IMR-90 (cell line): ENCODE measurements at regions not wholly inside any gene's neighbourhood (a gene's known extent, or its start where the extent isn't known, plus 50 kb on each side); places are given as distances from the start of the nearest gene placed in this dataset.

Experiments used
- ATAC-seq: fragments of 200-7000 bp; cut with Tn5 transposase; 2 replicates; pipeline ENCODE4 v1.9.1; 2020; ENCODE audit warnings: low read depth, mild to moderate bottlenecking, moderate library complexity
- BruUV-seq: library from RNA; stranded (reverse); fragments of 400-500 nt; replicated peaks from 2 replicates; lab custom pipeline; 2021; lab: Mats Ljungman, UMichigan
- CTCF ChIA-PET: fragments of 300-600 bp; formaldehyde crosslinking; extraction: SDS; loops from one replicate; lab custom pipeline; 2021; ENCODE audit warnings: antibody characterized with exemption; lab: Yijun Ruan, JAX
- POLR2A ChIA-PET: fragments of 300-600 bp; sonication (Branson Sonifier 250); formaldehyde crosslinking; loops from one replicate; lab custom pipeline; 2022; ENCODE audit warnings: antibody characterized with exemption; ENCODE audit not compliant: unreplicated experiment; lab: Charles Lee
- DNase-seq: peaks from one replicate; pipeline ENCODE4 v3.0.0; 2013
- H2AFZ ChIP-seq: replicated peaks from 2 replicates; pipeline ENCODE3; 2013; ENCODE audit warnings: low read length, mild to moderate bottlenecking; ENCODE audit not compliant: poor library complexity
- H2AK5ac ChIP-seq: 2 replicates; pipeline ENCODE4 v1.6.1; 2013; ENCODE audit warnings: low read depth, low read length, inconsistent platforms
- H2AK9ac ChIP-seq: replicated peaks from 2 replicates; pipeline ENCODE3; 2013; ENCODE audit warnings: mild to moderate bottlenecking, low read depth, low read length, moderate library complexity; ENCODE audit not compliant: poor library complexity
- H2BK120ac ChIP-seq: 2 replicates; pipeline ENCODE4 v1.6.1; 2013; ENCODE audit warnings: low read depth, low read length, inconsistent platforms
- H2BK15ac ChIP-seq: 3 replicates; pipeline ENCODE4 v1.6.1; 2013; ENCODE audit warnings: low read depth, low read length, inconsistent platforms
- H2BK20ac ChIP-seq: 2 replicates; pipeline ENCODE4 v1.6.1; 2013; ENCODE audit warnings: low read depth, mild to moderate bottlenecking, inconsistent platforms, low read length, moderate library complexity
- H2BK5ac ChIP-seq: 2 replicates; pipeline ENCODE4 v1.6.1; 2013; ENCODE audit warnings: mild to moderate bottlenecking, low read depth, low read length, inconsistent platforms; ENCODE audit not compliant: poor library complexity, severe bottlenecking
- H3K14ac ChIP-seq: replicated peaks from 2 replicates; pipeline ENCODE4 v1.6.1; 2013; ENCODE audit warnings: low read depth, low read length, inconsistent platforms
- H3K18ac ChIP-seq: 2 replicates; pipeline ENCODE4 v1.6.1; 2013; ENCODE audit warnings: low read depth, low read length, control low read depth
- H3K23ac ChIP-seq: 2 replicates; pipeline ENCODE4 v1.6.1; 2013; ENCODE audit warnings: low read depth, low read length, inconsistent platforms
- H3K27ac ChIP-seq: 2 replicates; pipeline ENCODE4 v1.5.1; 2013; ENCODE audit warnings: mild to moderate bottlenecking, control low read depth, low read length; ENCODE audit not compliant: insufficient read depth
- H3K27me3 ChIP-seq: 2 replicates; pipeline ENCODE4 v1.6.1; 2013; ENCODE audit warnings: low read length; ENCODE audit not compliant: control insufficient read depth, insufficient read depth
- H3K36me3 ChIP-seq: 2 replicates; pipeline ENCODE4 v1.6.1; 2013; ENCODE audit warnings: low read length, mixed read lengths; ENCODE audit not compliant: control insufficient read depth, insufficient read depth
- H3K4ac ChIP-seq: 2 replicates; pipeline ENCODE4 v1.6.1; 2013; ENCODE audit warnings: low read depth, low read length, inconsistent platforms
- H3K4me1 ChIP-seq: 2 replicates; pipeline ENCODE4 v1.6.1; 2013; ENCODE audit warnings: low read length, mixed read lengths; ENCODE audit not compliant: control insufficient read depth, insufficient read depth
- H3K4me2 ChIP-seq: 2 replicates; pipeline ENCODE4 v1.6.1; 2013; ENCODE audit warnings: low read depth, mild to moderate bottlenecking, control low read depth, low read length, moderate library complexity
- H3K4me3 ChIP-seq: 2 replicates; pipeline ENCODE4 v1.5.1; 2013; ENCODE audit warnings: low read depth, mild to moderate bottlenecking, control low read depth, low read length, moderate library complexity; ENCODE audit not compliant: insufficient read depth
- H3K56ac ChIP-seq: 2 replicates; pipeline ENCODE4 v1.6.1; 2013; ENCODE audit warnings: low read length, inconsistent platforms; ENCODE audit not compliant: insufficient read depth; ENCODE audit errors: extremely low read depth
- H3K79me1 ChIP-seq, 2 experiments: 2 replicates each; pipeline ENCODE4 v1.6.1; 2013; ENCODE audit warnings: low read length in 2 of 2, inconsistent platforms in 1 of 2, low read depth in 1 of 2
- H3K9ac ChIP-seq: 2 replicates; pipeline ENCODE4 v1.6.1; 2013; ENCODE audit warnings: low read depth, low read length, control low read depth
- H3K9me1 ChIP-seq: 2 replicates; pipeline ENCODE4 v1.6.1; 2013; ENCODE audit warnings: low read length, inconsistent platforms; ENCODE audit not compliant: insufficient read depth
- H3K9me3 ChIP-seq: 2 replicates; pipeline ENCODE4 v1.6.1; 2013; ENCODE audit warnings: low read length; ENCODE audit not compliant: control insufficient read depth, insufficient read depth
- H4K20me1 ChIP-seq: 2 replicates; pipeline ENCODE4 v1.6.1; 2013; ENCODE audit warnings: low read length, inconsistent platforms; ENCODE audit not compliant: insufficient read depth
- H4K5ac ChIP-seq: 2 replicates; pipeline ENCODE4 v1.6.1; 2013; ENCODE audit warnings: mild to moderate bottlenecking, low read depth, low read length, control low read depth
- H4K8ac ChIP-seq, 2 experiments: 2 replicates each; pipeline ENCODE4 v1.6.1; 2013; ENCODE audit warnings: low read depth in 2 of 2, low read length in 2 of 2, control low read depth in 1 of 2, inconsistent platforms in 1 of 2
- H4K91ac ChIP-seq: 2 replicates; pipeline ENCODE4 v1.6.1; 2013; ENCODE audit warnings: low read depth, low read length, inconsistent platforms; ENCODE audit not compliant: insufficient read depth
- CEBPB ChIP-seq: IDR thresholded peaks from 2 replicates; pipeline ENCODE4 v1.6.1; 2012; ENCODE audit warnings: low read depth, low read length, improper control_type of control experiment
- CHD1 ChIP-seq: IDR thresholded peaks from 2 replicates; pipeline ENCODE4 v1.6.1; 2012; ENCODE audit warnings: low read depth, low read length, improper control_type of control experiment
- MAFK ChIP-seq: IDR thresholded peaks from 2 replicates; pipeline ENCODE4 v1.6.1; 2012; ENCODE audit warnings: low read depth, low read length, improper control_type of control experiment
- NFE2L2 ChIP-seq: fragments of 150-350 bp; IDR thresholded peaks from 2 replicates; pipeline ENCODE4 v1.6.1; 2016; ENCODE audit warnings: low read depth, mild to moderate bottlenecking, low read length
- RAD21 ChIP-seq: IDR thresholded peaks from 2 replicates; pipeline ENCODE4 v1.6.1; 2012; ENCODE audit warnings: low read length, improper control_type of control experiment
- RFX5 ChIP-seq: IDR thresholded peaks from 2 replicates; pipeline ENCODE4 v1.8.0; 2012; ENCODE audit warnings: low read depth, mild to moderate bottlenecking, low read length, moderate library complexity
- SMC3 ChIP-seq: fragments of 150-350 bp; IDR thresholded peaks from 2 replicates; pipeline ENCODE4 v1.6.1; 2016; ENCODE audit warnings: low read depth, mild to moderate bottlenecking, antibody characterized with exemption, low read length, moderate library complexity
- WGBS, 2 experiments: methylation state at CpG; one replicate each; pipeline versions ENCODE4 v1.1.5 to v1.1.7; 2013; ENCODE audit warnings: missing lambda C conversion rate in 2 of 2; ENCODE audit not compliant: insufficient read length in 1 of 2; ENCODE audit errors: extremely low coverage in 2 of 2; 5-methylcytosine and 5-hydroxymethylcytosine counted together
- dilution Hi-C: fragments of 300-500 bp; cut with HindIII; formaldehyde crosslinking; loops from one replicate; pipeline ENCODE4 v1.14.3; 2018; ENCODE audit warnings: low sequenced_read_pairs; ENCODE audit not compliant: unreplicated experiment
- in situ Hi-C: fragments of 300-500 bp; cut with MboI; formaldehyde crosslinking; loops from 3 replicates; pipeline ENCODE4 v1.14.3; 2019; ENCODE audit warnings: low sequenced_read_pairs, inconsistent platforms, mixed read lengths
- intact Hi-C: fragments of 100-400 bp; cut with micrococcal nuclease; formaldehyde crosslinking; loops from 2 replicates; pipeline ENCODE4 v1.10.0; 2022
- TF ChIP-seq, protein P1 (sequence below): fragments of 150-350 bp; IDR thresholded peaks from 2 replicates; pipeline ENCODE4 v1.6.1; 2016; ENCODE audit warnings: low read depth, mild to moderate bottlenecking, low read length, moderate library complexity, borderline replicate concordance
- TF ChIP-seq, protein P2 (sequence below): fragments of 150-350 bp; IDR thresholded peaks from 2 replicates; pipeline ENCODE4 v1.6.1; 2017; ENCODE audit warnings: mild to moderate bottlenecking, antibody characterized with exemption, low read length, low read depth
- TF ChIP-seq, protein P3 (sequence below): conservative IDR thresholded peaks from 2 replicates; pipeline ENCODE4 v1.5.1; 2012; ENCODE audit warnings: mild to moderate bottlenecking, low read depth, low read length, improper control_type of control experiment

DNA sequence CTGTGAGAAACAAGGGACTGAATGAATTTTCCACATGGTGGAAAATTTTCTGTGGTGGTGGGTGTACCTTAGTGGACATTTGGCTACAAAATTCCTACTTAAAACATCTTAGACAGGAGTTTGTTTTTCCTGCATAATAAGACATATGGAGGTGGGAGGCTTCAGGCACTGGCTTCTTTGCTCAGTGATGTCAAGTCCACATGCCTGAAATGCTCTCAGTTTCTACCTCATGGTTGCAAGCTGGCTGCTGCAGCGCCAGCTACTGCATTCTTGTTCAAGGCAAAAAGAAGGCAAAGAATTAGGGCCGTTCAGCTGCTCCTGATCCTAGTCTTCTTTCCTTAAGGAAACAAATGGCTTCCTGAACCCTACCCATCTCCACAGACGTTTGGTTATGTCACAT, 99.9 kb upstream of the FAM204A start:
- no peak overlapping the region for H2BK5ac ChIP-seq
- ChIA-PET CTCF (no interaction called here), POLR2A (no interaction called here)
- H3K9me3 ChIP-seq, result no peaks in the 10 kb centered on the region
- no peak for TF ChIP-seq MAFK
- TF ChIP-seq RFX5, result no peak
- TF ChIP-seq, protein P1, sequence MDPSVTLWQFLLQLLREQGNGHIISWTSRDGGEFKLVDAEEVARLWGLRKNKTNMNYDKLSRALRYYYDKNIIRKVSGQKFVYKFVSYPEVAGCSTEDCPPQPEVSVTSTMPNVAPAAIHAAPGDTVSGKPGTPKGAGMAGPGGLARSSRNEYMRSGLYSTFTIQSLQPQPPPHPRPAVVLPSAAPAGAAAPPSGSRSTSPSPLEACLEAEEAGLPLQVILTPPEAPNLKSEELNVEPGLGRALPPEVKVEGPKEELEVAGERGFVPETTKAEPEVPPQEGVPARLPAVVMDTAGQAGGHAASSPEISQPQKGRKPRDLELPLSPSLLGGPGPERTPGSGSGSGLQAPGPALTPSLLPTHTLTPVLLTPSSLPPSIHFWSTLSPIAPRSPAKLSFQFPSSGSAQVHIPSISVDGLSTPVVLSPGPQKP, result no peak
- no peak for TF ChIP-seq CHD1
- TF ChIP-seq, protein P2, sequence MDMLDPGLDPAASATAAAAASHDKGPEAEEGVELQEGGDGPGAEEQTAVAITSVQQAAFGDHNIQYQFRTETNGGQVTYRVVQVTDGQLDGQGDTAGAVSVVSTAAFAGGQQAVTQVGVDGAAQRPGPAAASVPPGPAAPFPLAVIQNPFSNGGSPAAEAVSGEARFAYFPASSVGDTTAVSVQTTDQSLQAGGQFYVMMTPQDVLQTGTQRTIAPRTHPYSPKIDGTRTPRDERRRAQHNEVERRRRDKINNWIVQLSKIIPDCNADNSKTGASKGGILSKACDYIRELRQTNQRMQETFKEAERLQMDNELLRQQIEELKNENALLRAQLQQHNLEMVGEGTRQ, result no peak
- TF ChIP-seq SMC3, result no peak
- no peak for TF ChIP-seq NFE2L2
- TF ChIP-seq, protein P3, sequence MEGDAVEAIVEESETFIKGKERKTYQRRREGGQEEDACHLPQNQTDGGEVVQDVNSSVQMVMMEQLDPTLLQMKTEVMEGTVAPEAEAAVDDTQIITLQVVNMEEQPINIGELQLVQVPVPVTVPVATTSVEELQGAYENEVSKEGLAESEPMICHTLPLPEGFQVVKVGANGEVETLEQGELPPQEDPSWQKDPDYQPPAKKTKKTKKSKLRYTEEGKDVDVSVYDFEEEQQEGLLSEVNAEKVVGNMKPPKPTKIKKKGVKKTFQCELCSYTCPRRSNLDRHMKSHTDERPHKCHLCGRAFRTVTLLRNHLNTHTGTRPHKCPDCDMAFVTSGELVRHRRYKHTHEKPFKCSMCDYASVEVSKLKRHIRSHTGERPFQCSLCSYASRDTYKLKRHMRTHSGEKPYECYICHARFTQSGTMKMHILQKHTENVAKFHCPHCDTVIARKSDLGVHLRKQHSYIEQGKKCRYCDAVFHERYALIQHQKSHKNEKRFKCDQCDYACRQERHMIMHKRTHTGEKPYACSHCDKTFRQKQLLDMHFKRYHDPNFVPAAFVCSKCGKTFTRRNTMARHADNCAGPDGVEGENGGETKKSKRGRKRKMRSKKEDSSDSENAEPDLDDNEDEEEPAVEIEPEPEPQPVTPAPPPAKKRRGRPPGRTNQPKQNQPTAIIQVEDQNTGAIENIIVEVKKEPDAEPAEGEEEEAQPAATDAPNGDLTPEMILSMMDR, result no peak
- no peak for TF ChIP-seq RAD21
- no peak for TF ChIP-seq CEBPB
- DNase-seq (no peak), ATAC-seq (no peak)
- in situ Hi-C loops, result no loop called here
- no peak overlapping the region for H3K27ac ChIP-seq
- dilution Hi-C loops, result no loop called here
- no peak overlapping the region for H3K9ac ChIP-seq
- intact Hi-C loops, result no loop called here
- H2AK9ac ChIP-seq, result no peak overlapping the region
- H3K4ac ChIP-seq, result no peak overlapping the region
- no CpG with 5 or more reads among the region's 3 CpGs for WGBS, 2 experiments
- no peak overlapping the region for H2AFZ ChIP-seq
- no peak overlapping the region for H3K18ac ChIP-seq
- no peaks in the 10 kb centered on the region for H3K27me3 ChIP-seq
- H3K23ac ChIP-seq, result no peak overlapping the region
- no peak overlapping the region for H4K5ac ChIP-seq
- H3K79me1 ChIP-seq, result no peaks in the 10 kb centered on the region
- H2AK5ac ChIP-seq, result no peak overlapping the region
- no peaks in the 10 kb centered on the region for H3K4me1 ChIP-seq
- H3K4me3 ChIP-seq, result no peak overlapping the region
- no peak overlapping the region for H2BK120ac ChIP-seq
- no TSS peak for BruUV-seq
- H3K36me3 ChIP-seq, result no peaks in the 10 kb centered on the region
- H4K20me1 ChIP-seq, result no peaks in the 10 kb centered on the region
- H4K8ac ChIP-seq, result no peak overlapping the region
- H2BK15ac ChIP-seq, result no peak overlapping the region
- no peak overlapping the region for H2BK20ac ChIP-seq
- H3K9me1 ChIP-seq, result no peaks in the 10 kb centered on the region
- no peak overlapping the region for H3K56ac ChIP-seq
- H3K4me2 ChIP-seq, result no peak overlapping the region
- no peak overlapping the region for H3K14ac ChIP-seq
- H4K91ac ChIP-seq, result no peak overlapping the region
